Stomach (tissue), 4 donors: ENCODE measurements at regions not wholly inside any gene's neighbourhood (a gene's known extent, or its start where the extent isn't known, plus 50 kb on each side); places are given as distances from the start of the nearest gene placed in this dataset.

Source experiments
- CTCF ChIP-seq, 7 experiments: fragments of 450-650 bp in 4 of 7; fragments of 200-600 bp in 3 of 7; sonication (generic) in 3 of 7; IDR thresholded peaks; one replicate each; pipeline ENCODE4 v1.5.1; 2016 to 2019; ENCODE audit warnings: antibody characterized with exemption in 7 of 7, control low read depth in 2 of 7, mild to moderate bottlenecking in 1 of 7
- POLR2A ChIP-seq, 4 donors: fragments of 450-650 bp; IDR thresholded peaks; one replicate each; pipeline ENCODE4 v1.6.1; 2016; ENCODE audit warnings: antibody characterized with exemption in 4 of 4, control low read depth in 2 of 4, mild to moderate bottlenecking in 1 of 4, moderate library complexity in 1 of 4
- POLR2AphosphoS5 ChIP-seq, 3 donors: sonication (generic); formaldehyde crosslinking; IDR thresholded peaks; one replicate each; pipeline ENCODE4 v1.6.1; 2016; ENCODE audit warnings: antibody characterized with exemption in 3 of 3

- TF ChIP-seq POLR2AphosphoS5 (IDR thresholded peaks at IDR 0.05), result no peak
- no peak for TF ChIP-seq CTCF (IDR thresholded peaks at IDR 0.05)
- no peak for TF ChIP-seq POLR2A (IDR thresholded peaks at IDR 0.05)
These were observed 80.2 kb upstream of the PPP2R2D start for GRCh38 chr10:131820626-131821025.
